K562 (cell line): ENCODE measurements at regions not wholly inside any gene's neighbourhood (a gene's known extent, or its start where the extent isn't known, plus 50 kb on each side); places are given as distances from the start of the nearest gene placed in this dataset.
A peak's percentile ranks its signal among the peaks of the same experiment; 100 is the strongest.

Source experiments
- ATAC-seq: fragments of 200-7000 bp; cut with Tn5 transposase; 3 replicates; pipeline ENCODE4 v1.9.1; 2020; ENCODE audit warnings: moderate library complexity
- BruUV-seq: library from RNA; stranded (reverse); fragments of 400-500 nt; replicated peaks from 2 replicates; lab custom pipeline; 2021; lab: Mats Ljungman, UMichigan
- CTCF ChIA-PET: fragments of 300-600 bp; formaldehyde crosslinking; extraction: SDS; loops from one replicate; lab custom pipeline; 2021; ENCODE audit warnings: low intra/inter-chr PET ratio; lab: Yijun Ruan, JAX
- POLR2A ChIA-PET: fragments of 300-600, 350-650 bp; sonication (Branson Sonifier 250); formaldehyde crosslinking; extraction: SDS; loops from one replicate; lab custom pipeline; 2021; ENCODE audit warnings: antibody characterized with exemption, inconsistent platforms; lab: Yijun Ruan, JAX
- DNase-seq, 4 experiments: peaks; one replicate each; pipeline versions ENCODE4 v3.0.0 to v3.0.0-alpha.2; 2011 to 2018; ENCODE audit warnings: low spot score in 3 of 4, mixed read lengths in 3 of 4; ENCODE audit errors: extremely low read depth in 1 of 4
- FAIRE-seq: peaks from 2 replicates; lab custom pipeline; 2011; peaks lifted over from hg19 to GRCh38; lab: Jason Lieb, UNC
- H2AFZ ChIP-seq: 2 replicates; pipeline ENCODE4 v1.6.0; 2011; ENCODE audit warnings: low read depth, low read length, control low read depth, inconsistent platforms
- H3K27ac ChIP-seq: fragments of 200-600 bp; 3 replicates; pipeline ENCODE4 v1.8.0; 2011; ENCODE audit warnings: low read depth, mild to moderate bottlenecking, control low read depth, inconsistent platforms, low read length, moderate library complexity, mixed read lengths; ENCODE audit errors: extremely low read depth
- H3K27me3 ChIP-seq, 2 experiments: fragments of 300-600 bp in 1 of 2; 2 replicates in 1 of 2; 3 replicates in 1 of 2; pipeline versions ENCODE4 v1.6.0 to v1.8.0; 2011; ENCODE audit warnings: inconsistent platforms in 2 of 2, low read length in 2 of 2, mild to moderate bottlenecking in 1 of 2, mixed read lengths in 1 of 2, moderate library complexity in 1 of 2; ENCODE audit not compliant: control insufficient read depth in 2 of 2, insufficient read depth in 2 of 2
- H3K36me3 ChIP-seq: fragments of 300-600 bp; 3 replicates; pipeline ENCODE4 v1.8.0; 2011; ENCODE audit warnings: mild to moderate bottlenecking, low read length, inconsistent platforms; ENCODE audit not compliant: control insufficient read depth, insufficient read depth
- H3K4me1 ChIP-seq, 2 experiments: fragments of 200-600 bp in 1 of 2; replicated peaks in 1 of 2; 2 replicates in 1 of 2; 3 replicates in 1 of 2; pipeline versions ENCODE4 v1.5.1 to v1.8.0; 2011; ENCODE audit warnings: inconsistent platforms in 2 of 2, low read length in 2 of 2, mild to moderate bottlenecking in 1 of 2, mixed read lengths in 1 of 2, moderate library complexity in 1 of 2; ENCODE audit not compliant: control insufficient read depth in 2 of 2, insufficient read depth in 2 of 2
- H3K4me2 ChIP-seq: 2 replicates; pipeline ENCODE4 v1.6.1; 2011; ENCODE audit warnings: low read length, control low read depth, inconsistent platforms, mixed read lengths; ENCODE audit not compliant: insufficient read depth
- H3K4me3 ChIP-seq: fragments of 200-600 bp; sonication (generic), shearing (Covaris generic); 2 replicates; pipeline ENCODE4 v1.5.1; 2016; ENCODE audit warnings: control low read depth, inconsistent platforms
- H3K79me2 ChIP-seq: fragments of 200-600 bp; 3 replicates; pipeline ENCODE4 v1.8.0; 2011; ENCODE audit warnings: low read length, inconsistent platforms; ENCODE audit not compliant: control insufficient read depth, insufficient read depth
- H3K9ac ChIP-seq, 2 experiments: 2 replicates each; pipeline versions ENCODE4 v1.6.0 to v1.6.1; 2011; ENCODE audit warnings: low read depth in 2 of 2, low read length in 2 of 2, control low read depth in 1 of 2, inconsistent platforms in 1 of 2, mild to moderate bottlenecking in 1 of 2, mixed read lengths in 1 of 2; ENCODE audit not compliant: insufficient read depth in 1 of 2
- H3K9me1 ChIP-seq: one replicate; pipeline ENCODE4 v1.6.0; 2011; ENCODE audit warnings: inconsistent platforms, mild to moderate bottlenecking, low read length, moderate library complexity; ENCODE audit not compliant: control insufficient read depth, insufficient read depth
- H3K9me3 ChIP-seq: replicated peaks from 2 replicates; pipeline ENCODE4 v1.5.1; 2011; ENCODE audit warnings: low read depth, low read length, inconsistent platforms; ENCODE audit not compliant: control insufficient read depth, insufficient read depth
- H4K20me1 ChIP-seq: replicated peaks from 2 replicates; pipeline ENCODE4 v1.6.1; 2011; ENCODE audit warnings: low read length, inconsistent platforms, mixed read lengths; ENCODE audit not compliant: control insufficient read depth, insufficient read depth
- DMBX1 ChIP-seq: fragments of 250-450 bp; sonication (Bioruptor Pico); IDR thresholded peaks from 2 replicates; pipeline ENCODE4 v1.8.0; 2022; ENCODE audit warnings: inconsistent platforms, mild to moderate bottlenecking, moderate library complexity, borderline replicate concordance
- FOXO4 ChIP-seq: fragments of 450-650 bp; formaldehyde crosslinking; IDR thresholded peaks from 2 replicates; pipeline ENCODE4 v1.4.0; 2020; ENCODE audit warnings: mild to moderate bottlenecking, moderate library complexity
- FOXP1 ChIP-seq: sonication (generic); formaldehyde crosslinking; IDR thresholded peaks from 2 replicates; pipeline ENCODE4 v1.8.0; 2022; ENCODE audit warnings: mild to moderate bottlenecking, missing genetic modification reagents
- GTF3C2 ChIP-seq: IDR thresholded peaks from 3 replicates; pipeline ENCODE4 v1.6.1; 2011; ENCODE audit warnings: borderline replicate concordance, mild to moderate bottlenecking, moderate library complexity; ENCODE audit not compliant: insufficient read length; ENCODE audit errors: extremely low read depth
- HNRNPH1 ChIP-seq: fragments of 200-400 bp; formaldehyde crosslinking; optimal IDR thresholded peaks from 2 replicates; pipeline ENCODE3; 2017; ENCODE audit warnings: low read depth, mild to moderate bottlenecking, low read length, moderate library complexity
- MXD1 ChIP-seq: fragments of 250-450 bp; sonication (Bioruptor Pico); IDR thresholded peaks from 2 replicates; pipeline ENCODE4 v1.8.0; 2021; ENCODE audit warnings: borderline replicate concordance, mild to moderate bottlenecking, moderate library complexity; ENCODE audit not compliant: poor library complexity, severe bottlenecking
- PHTF2 ChIP-seq: fragments of 250-450 bp; sonication (Bioruptor Pico); IDR thresholded peaks from 2 replicates; pipeline ENCODE4 v1.5.0; 2021; ENCODE audit warnings: mild to moderate bottlenecking
- RBM22 ChIP-seq: fragments of 200-400 bp; formaldehyde crosslinking; IDR thresholded peaks from 2 replicates; pipeline ENCODE4 v1.6.1; 2018; ENCODE audit warnings: low read length, low read depth; ENCODE audit not compliant: poor library complexity, severe bottlenecking
- SP1 ChIP-seq: sonication (generic); formaldehyde crosslinking; IDR thresholded peaks from 2 replicates; pipeline ENCODE4 v1.8.1; 2022; ENCODE audit warnings: mild to moderate bottlenecking, missing genetic modification reagents
- TRIM24 ChIP-seq, 2 experiments: fragments of 450-650 bp; IDR thresholded peaks; 2 replicates each; pipeline ENCODE4 v1.6.1; 2016
- YY1 ChIP-seq, 3 experiments: IDR thresholded peaks; 2 replicates each; pipeline ENCODE4 v1.6.1; 2011; ENCODE audit warnings: low read length in 2 of 3, mild to moderate bottlenecking in 2 of 3, moderate library complexity in 2 of 3, borderline replicate concordance in 1 of 3, control low read depth in 1 of 3, low read depth in 1 of 3; ENCODE audit not compliant: insufficient read depth in 3 of 3, insufficient replicate concordance in 2 of 3, control insufficient read depth in 1 of 3, insufficient read length in 1 of 3; ENCODE audit errors: extremely low read depth in 1 of 3
- ZFP1 ChIP-seq: fragments of 450-650 bp; formaldehyde crosslinking; IDR thresholded peaks from 2 replicates; pipeline ENCODE4 v1.4.0; 2020; ENCODE audit warnings: mild to moderate bottlenecking, mixed read lengths
- ZNF140 ChIP-seq: fragments of 250-450 bp; sonication (Bioruptor Pico); IDR thresholded peaks from 2 replicates; pipeline ENCODE4 v1.8.0; 2021; ENCODE audit warnings: moderate library complexity, mild to moderate bottlenecking, inconsistent platforms
- ZNF583 ChIP-seq: fragments of 250-450 bp; sonication (Bioruptor Pico); IDR thresholded peaks from 2 replicates; pipeline ENCODE4 v1.4.0; 2020
- ZNF589 ChIP-seq: fragments of 200-800 bp; sonication (Bioruptor generic); IDR thresholded peaks from 2 replicates; pipeline ENCODE4 v1.6.1; 2016; ENCODE audit warnings: low read depth, missing genetic modification characterization, missing compliant biosample characterization
- ZNF644 ChIP-seq: fragments of 200-800 bp; sonication (Bioruptor generic); IDR thresholded peaks from 2 replicates; pipeline ENCODE4 v1.6.1; 2016; ENCODE audit warnings: low read depth, missing genetic modification characterization, missing compliant biosample characterization
- WGBS: fragments of 100-300 bp; shearing (Covaris generic); methylation state at CpG from one replicate; pipeline ENCODE4 v1.1.6; 2016; ENCODE audit warnings: low coverage, mixed read lengths; ENCODE audit not compliant: insufficient coverage; ENCODE audit errors: missing lambda C conversion rate; 5-methylcytosine and 5-hydroxymethylcytosine counted together
- in situ Hi-C: fragments of 300-500 bp; cut with MboI; formaldehyde crosslinking; loops from 4 replicates; pipeline ENCODE4 v1.15.0; 2018; ENCODE audit warnings: inconsistent platforms, mixed read lengths
- intact Hi-C: fragments of 100-400 bp; cut with micrococcal nuclease; formaldehyde crosslinking; loops from 2 replicates; pipeline ENCODE4 v1.14.2; 2022

GRCh38 chr7:22672846-22673680 lies 53.9 kb upstream of the IL6 start:
- ATAC-seq (peak; percentile 18; the same call in 2 of the 3 replicates), FAIRE-seq (no peak), DNase-seq (no peak)
- in situ Hi-C loops: no loop called here
- H4K20me1 ChIP-seq: no peaks in the 10 kb centered on the region
- H2AFZ ChIP-seq: peak overlapping the region; percentile 38
- H3K4me3 ChIP-seq: no peak overlapping the region
- H3K4me1 ChIP-seq: peaks cover 0 to 84% of the 10 kb centered on the region in 2 experiments; a peak in 4 of 5 replicates
- peak overlapping the region; percentile 40; the same call in 1 of the 3 replicates for H3K27ac ChIP-seq
- WGBS: 30% methylated on average over 6 of the region's 6 CpGs
- H3K9me3 ChIP-seq: no peaks in the 10 kb centered on the region
- intact Hi-C loops: no loop called here
- H3K79me2 ChIP-seq: peaks cover 62% of the 10 kb centered on the region
- ChIA-PET CTCF (no interaction called here), POLR2A (interaction anchor here (0.6 to 1.6 kb wide), 6 partner anchors 12 to 434 kb away, joined by 3 to 5 read pairs (median 4); no protein-coding TSS in a partner anchor)
- peak overlapping the region; percentile 3; the same call in 1 of the 2 replicates for H3K4me2 ChIP-seq
- H3K9ac ChIP-seq: no peak overlapping the region
- no peaks in the 10 kb centered on the region for H3K27me3 ChIP-seq
- no peaks in the 10 kb centered on the region for H3K36me3 ChIP-seq
- H3K9me1 ChIP-seq: no peaks in the 10 kb centered on the region
- no TSS peak for BruUV-seq
- TF ChIP-seq ZFP1 (CRISPR knock-in tag) (no peak), ZNF589 (CRISPR knock-in tag) (peak; percentile 73; the same call in 1 of the 2 replicates), ZNF140 (CRISPR knock-in tag) (no peak), RBM22 (no peak), HNRNPH1 (no peak), ZNF644 (0 out of 2 replicates have a peak, but pooled peaks have one; percentile 36), DMBX1 (CRISPR knock-in tag) (peak; percentile 54; the same call in 1 of the 2 replicates), PHTF2 (CRISPR knock-in tag) (no peak), ZNF583 (CRISPR knock-in tag) (no peak), FOXO4 (CRISPR knock-in tag) (no peak), SP1 (CRISPR knock-in tag) (no peak), FOXP1 (no peak), YY1 (IDR thresholded peaks at IDR 0.05; ENCODE audit: borderline replicate concordance in 1 of 3, control insufficient read depth in 1 of 3, extremely low read depth in 1 of 3, insufficient read depth in 3 of 3, insufficient read length in 1 of 3, insufficient replicate concordance in 2 of 3, low read depth in 1 of 3, low read length in 2 of 3) (peak in 1 of 3 experiments; percentile 11), GTF3C2 (no peak), MXD1 (CRISPR knock-in tag) (no peak), TRIM24 (IDR thresholded peaks at IDR 0.05) (no peak)
